IMR-90 (cell line): ENCODE measurements at regions not wholly inside any gene's neighbourhood (a gene's known extent, or its start where the extent isn't known, plus 50 kb on each side); places are given as distances from the start of the nearest gene placed in this dataset.

Source experiments
- ATAC-seq: fragments of 200-7000 bp; cut with Tn5 transposase; 2 replicates; pipeline ENCODE4 v1.9.1; 2020; ENCODE audit warnings: low read depth, mild to moderate bottlenecking, moderate library complexity
- BruUV-seq: library from RNA; stranded (reverse); fragments of 400-500 nt; replicated peaks from 2 replicates; lab custom pipeline; 2021; lab: Mats Ljungman, UMichigan
- CTCF ChIA-PET: fragments of 300-600 bp; formaldehyde crosslinking; extraction: SDS; loops from one replicate; lab custom pipeline; 2021; ENCODE audit warnings: antibody characterized with exemption; lab: Yijun Ruan, JAX
- POLR2A ChIA-PET: fragments of 300-600 bp; sonication (Branson Sonifier 250); formaldehyde crosslinking; loops from one replicate; lab custom pipeline; 2022; ENCODE audit warnings: antibody characterized with exemption; ENCODE audit not compliant: unreplicated experiment; lab: Charles Lee
- DNase-seq: peaks from one replicate; pipeline ENCODE4 v3.0.0; 2013
- H2AFZ ChIP-seq: replicated peaks from 2 replicates; pipeline ENCODE3; 2013; ENCODE audit warnings: low read length, mild to moderate bottlenecking; ENCODE audit not compliant: poor library complexity
- H2AK5ac ChIP-seq: 2 replicates; pipeline ENCODE4 v1.6.1; 2013; ENCODE audit warnings: low read depth, low read length, inconsistent platforms
- H2AK9ac ChIP-seq: replicated peaks from 2 replicates; pipeline ENCODE3; 2013; ENCODE audit warnings: mild to moderate bottlenecking, low read depth, low read length, moderate library complexity; ENCODE audit not compliant: poor library complexity
- H2BK120ac ChIP-seq: 2 replicates; pipeline ENCODE4 v1.6.1; 2013; ENCODE audit warnings: low read depth, low read length, inconsistent platforms
- H2BK15ac ChIP-seq: 3 replicates; pipeline ENCODE4 v1.6.1; 2013; ENCODE audit warnings: low read depth, low read length, inconsistent platforms
- H2BK20ac ChIP-seq: 2 replicates; pipeline ENCODE4 v1.6.1; 2013; ENCODE audit warnings: low read depth, mild to moderate bottlenecking, inconsistent platforms, low read length, moderate library complexity
- H2BK5ac ChIP-seq: 2 replicates; pipeline ENCODE4 v1.6.1; 2013; ENCODE audit warnings: mild to moderate bottlenecking, low read depth, low read length, inconsistent platforms; ENCODE audit not compliant: poor library complexity, severe bottlenecking
- H3K14ac ChIP-seq: replicated peaks from 2 replicates; pipeline ENCODE4 v1.6.1; 2013; ENCODE audit warnings: low read depth, low read length, inconsistent platforms
- H3K18ac ChIP-seq: 2 replicates; pipeline ENCODE4 v1.6.1; 2013; ENCODE audit warnings: low read depth, low read length, control low read depth
- H3K23ac ChIP-seq: 2 replicates; pipeline ENCODE4 v1.6.1; 2013; ENCODE audit warnings: low read depth, low read length, inconsistent platforms
- H3K27ac ChIP-seq: 2 replicates; pipeline ENCODE4 v1.5.1; 2013; ENCODE audit warnings: mild to moderate bottlenecking, control low read depth, low read length; ENCODE audit not compliant: insufficient read depth
- H3K27me3 ChIP-seq: 2 replicates; pipeline ENCODE4 v1.6.1; 2013; ENCODE audit warnings: low read length; ENCODE audit not compliant: control insufficient read depth, insufficient read depth
- H3K36me3 ChIP-seq: 2 replicates; pipeline ENCODE4 v1.6.1; 2013; ENCODE audit warnings: low read length, mixed read lengths; ENCODE audit not compliant: control insufficient read depth, insufficient read depth
- H3K4ac ChIP-seq: 2 replicates; pipeline ENCODE4 v1.6.1; 2013; ENCODE audit warnings: low read depth, low read length, inconsistent platforms
- H3K4me1 ChIP-seq: 2 replicates; pipeline ENCODE4 v1.6.1; 2013; ENCODE audit warnings: low read length, mixed read lengths; ENCODE audit not compliant: control insufficient read depth, insufficient read depth
- H3K4me2 ChIP-seq: 2 replicates; pipeline ENCODE4 v1.6.1; 2013; ENCODE audit warnings: low read depth, mild to moderate bottlenecking, control low read depth, low read length, moderate library complexity
- H3K4me3 ChIP-seq: 2 replicates; pipeline ENCODE4 v1.5.1; 2013; ENCODE audit warnings: low read depth, mild to moderate bottlenecking, control low read depth, low read length, moderate library complexity; ENCODE audit not compliant: insufficient read depth
- H3K56ac ChIP-seq: 2 replicates; pipeline ENCODE4 v1.6.1; 2013; ENCODE audit warnings: low read length, inconsistent platforms; ENCODE audit not compliant: insufficient read depth; ENCODE audit errors: extremely low read depth
- H3K79me1 ChIP-seq, 2 experiments: 2 replicates each; pipeline ENCODE4 v1.6.1; 2013; ENCODE audit warnings: low read length in 2 of 2, inconsistent platforms in 1 of 2, low read depth in 1 of 2
- H3K9ac ChIP-seq: 2 replicates; pipeline ENCODE4 v1.6.1; 2013; ENCODE audit warnings: low read depth, low read length, control low read depth
- H3K9me1 ChIP-seq: 2 replicates; pipeline ENCODE4 v1.6.1; 2013; ENCODE audit warnings: low read length, inconsistent platforms; ENCODE audit not compliant: insufficient read depth
- H3K9me3 ChIP-seq: 2 replicates; pipeline ENCODE4 v1.6.1; 2013; ENCODE audit warnings: low read length; ENCODE audit not compliant: control insufficient read depth, insufficient read depth
- H4K20me1 ChIP-seq: 2 replicates; pipeline ENCODE4 v1.6.1; 2013; ENCODE audit warnings: low read length, inconsistent platforms; ENCODE audit not compliant: insufficient read depth
- H4K5ac ChIP-seq: 2 replicates; pipeline ENCODE4 v1.6.1; 2013; ENCODE audit warnings: mild to moderate bottlenecking, low read depth, low read length, control low read depth
- H4K8ac ChIP-seq, 2 experiments: 2 replicates each; pipeline ENCODE4 v1.6.1; 2013; ENCODE audit warnings: low read depth in 2 of 2, low read length in 2 of 2, control low read depth in 1 of 2, inconsistent platforms in 1 of 2
- H4K91ac ChIP-seq: 2 replicates; pipeline ENCODE4 v1.6.1; 2013; ENCODE audit warnings: low read depth, low read length, inconsistent platforms; ENCODE audit not compliant: insufficient read depth
- CEBPB ChIP-seq: IDR thresholded peaks from 2 replicates; pipeline ENCODE4 v1.6.1; 2012; ENCODE audit warnings: low read depth, low read length, improper control_type of control experiment
- CHD1 ChIP-seq: IDR thresholded peaks from 2 replicates; pipeline ENCODE4 v1.6.1; 2012; ENCODE audit warnings: low read depth, low read length, improper control_type of control experiment
- MAFK ChIP-seq: IDR thresholded peaks from 2 replicates; pipeline ENCODE4 v1.6.1; 2012; ENCODE audit warnings: low read depth, low read length, improper control_type of control experiment
- MAZ ChIP-seq: IDR thresholded peaks from 2 replicates; pipeline ENCODE4 v1.6.1; 2012; ENCODE audit warnings: low read depth, mild to moderate bottlenecking, low read length, improper control_type of control experiment, moderate library complexity, borderline replicate concordance
- NFE2L2 ChIP-seq: fragments of 150-350 bp; IDR thresholded peaks from 2 replicates; pipeline ENCODE4 v1.6.1; 2016; ENCODE audit warnings: low read depth, mild to moderate bottlenecking, low read length
- POLR2A ChIP-seq: IDR thresholded peaks from 2 replicates; pipeline ENCODE4 v1.6.1; 2012; ENCODE audit warnings: mild to moderate bottlenecking, low read depth, low read length
- RAD21 ChIP-seq: IDR thresholded peaks from 2 replicates; pipeline ENCODE4 v1.6.1; 2012; ENCODE audit warnings: low read length, improper control_type of control experiment
- RCOR1 ChIP-seq: IDR thresholded peaks from 2 replicates; pipeline ENCODE4 v1.6.1; 2012; ENCODE audit warnings: mild to moderate bottlenecking, low read length, improper control_type of control experiment; ENCODE audit not compliant: insufficient replicate concordance
- RFX5 ChIP-seq: IDR thresholded peaks from 2 replicates; pipeline ENCODE4 v1.8.0; 2012; ENCODE audit warnings: low read depth, mild to moderate bottlenecking, low read length, moderate library complexity
- SMC3 ChIP-seq: fragments of 150-350 bp; IDR thresholded peaks from 2 replicates; pipeline ENCODE4 v1.6.1; 2016; ENCODE audit warnings: low read depth, mild to moderate bottlenecking, antibody characterized with exemption, low read length, moderate library complexity
- WGBS, 2 experiments: methylation state at CpG; one replicate each; pipeline versions ENCODE4 v1.1.5 to v1.1.7; 2013; ENCODE audit warnings: missing lambda C conversion rate in 2 of 2; ENCODE audit not compliant: insufficient read length in 1 of 2; ENCODE audit errors: extremely low coverage in 2 of 2; 5-methylcytosine and 5-hydroxymethylcytosine counted together
- dilution Hi-C: fragments of 300-500 bp; cut with HindIII; formaldehyde crosslinking; loops from one replicate; pipeline ENCODE4 v1.14.3; 2018; ENCODE audit warnings: low sequenced_read_pairs; ENCODE audit not compliant: unreplicated experiment
- in situ Hi-C: fragments of 300-500 bp; cut with MboI; formaldehyde crosslinking; loops from 3 replicates; pipeline ENCODE4 v1.14.3; 2019; ENCODE audit warnings: low sequenced_read_pairs, inconsistent platforms, mixed read lengths
- intact Hi-C: fragments of 100-400 bp; cut with micrococcal nuclease; formaldehyde crosslinking; loops from 2 replicates; pipeline ENCODE4 v1.10.0; 2022
- TF ChIP-seq, protein P1 (sequence below): conservative IDR thresholded peaks from 2 replicates; pipeline ENCODE4 v1.5.1; 2012; ENCODE audit warnings: mild to moderate bottlenecking, low read depth, low read length, improper control_type of control experiment
- TF ChIP-seq, protein P2 (sequence below): fragments of 150-350 bp; IDR thresholded peaks from 2 replicates; pipeline ENCODE4 v1.6.1; 2017; ENCODE audit warnings: mild to moderate bottlenecking, antibody characterized with exemption, low read length, low read depth
- TF ChIP-seq, protein P3 (sequence below): fragments of 150-350 bp; IDR thresholded peaks from 2 replicates; pipeline ENCODE4 v1.6.1; 2016; ENCODE audit warnings: low read depth, mild to moderate bottlenecking, low read length, moderate library complexity, borderline replicate concordance

DNA sequence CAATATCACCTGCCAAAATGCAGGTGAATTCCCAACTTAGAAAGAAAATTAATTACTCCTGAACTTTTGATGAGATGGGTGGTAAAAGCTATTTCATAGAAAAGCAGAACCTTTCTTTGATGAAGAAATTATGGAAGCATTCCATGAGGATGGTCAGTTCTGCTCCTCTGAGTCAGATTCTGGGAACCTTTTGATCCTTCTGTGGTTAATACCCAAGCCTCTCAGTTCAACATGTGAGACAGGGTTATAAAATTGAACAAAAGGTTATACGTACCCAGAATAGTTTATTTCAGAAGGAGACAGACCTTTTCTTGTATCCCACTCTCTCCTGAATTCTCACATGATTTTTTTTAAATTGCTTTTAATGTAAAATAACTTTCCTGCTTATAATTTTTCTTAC is 767.6 kb upstream of the ADAMTS16 start:
- Histone ChIP-seq H2BK5ac (no peak overlapping the region), H3K4me1 (no peaks in the 10 kb centered on the region), H3K27me3 (no peaks in the 10 kb centered on the region), H3K18ac (no peak overlapping the region), H2BK15ac (no peak overlapping the region), H3K9me3 (peaks cover 15% of the 10 kb centered on the region), H3K79me1 (no peaks in the 10 kb centered on the region), H2AK5ac (no peak overlapping the region), H2AK9ac (no peak overlapping the region), H2BK20ac (no peak overlapping the region), H4K8ac (no peak overlapping the region), H3K9ac (no peak overlapping the region), H3K4me2 (no peak overlapping the region), H4K20me1 (no peaks in the 10 kb centered on the region), H3K9me1 (no peaks in the 10 kb centered on the region), H3K56ac (no peak overlapping the region), H3K4me3 (no peak overlapping the region), H3K27ac (no peak overlapping the region), H3K4ac (no peak overlapping the region), H4K91ac (no peak overlapping the region), H4K5ac (no peak overlapping the region), H3K36me3 (no peaks in the 10 kb centered on the region), H3K14ac (no peak overlapping the region), H2BK120ac (no peak overlapping the region), H3K23ac (no peak overlapping the region), H2AFZ (no peak overlapping the region)
- ATAC-seq (no peak), DNase-seq (no peak)
- BruUV-seq = no TSS peak
- intact Hi-C loops = no loop called here
- CTCF ChIA-PET = no interaction called here
- POLR2A ChIA-PET = no interaction called here
- no CpG with 5 or more reads among the region's 1 CpG for WGBS, 2 experiments
- dilution Hi-C loops = no loop called here
- in situ Hi-C loops = no loop called here
- TF ChIP-seq CEBPB (no peak), RFX5 (no peak), NFE2L2 (no peak), POLR2A (no peak), MAZ (no peak), SMC3 (no peak), MAFK (no peak), CHD1 (no peak), RAD21 (no peak), RCOR1 (no peak)
- TF ChIP-seq, protein P1, sequence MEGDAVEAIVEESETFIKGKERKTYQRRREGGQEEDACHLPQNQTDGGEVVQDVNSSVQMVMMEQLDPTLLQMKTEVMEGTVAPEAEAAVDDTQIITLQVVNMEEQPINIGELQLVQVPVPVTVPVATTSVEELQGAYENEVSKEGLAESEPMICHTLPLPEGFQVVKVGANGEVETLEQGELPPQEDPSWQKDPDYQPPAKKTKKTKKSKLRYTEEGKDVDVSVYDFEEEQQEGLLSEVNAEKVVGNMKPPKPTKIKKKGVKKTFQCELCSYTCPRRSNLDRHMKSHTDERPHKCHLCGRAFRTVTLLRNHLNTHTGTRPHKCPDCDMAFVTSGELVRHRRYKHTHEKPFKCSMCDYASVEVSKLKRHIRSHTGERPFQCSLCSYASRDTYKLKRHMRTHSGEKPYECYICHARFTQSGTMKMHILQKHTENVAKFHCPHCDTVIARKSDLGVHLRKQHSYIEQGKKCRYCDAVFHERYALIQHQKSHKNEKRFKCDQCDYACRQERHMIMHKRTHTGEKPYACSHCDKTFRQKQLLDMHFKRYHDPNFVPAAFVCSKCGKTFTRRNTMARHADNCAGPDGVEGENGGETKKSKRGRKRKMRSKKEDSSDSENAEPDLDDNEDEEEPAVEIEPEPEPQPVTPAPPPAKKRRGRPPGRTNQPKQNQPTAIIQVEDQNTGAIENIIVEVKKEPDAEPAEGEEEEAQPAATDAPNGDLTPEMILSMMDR = no peak
- TF ChIP-seq, protein P2, sequence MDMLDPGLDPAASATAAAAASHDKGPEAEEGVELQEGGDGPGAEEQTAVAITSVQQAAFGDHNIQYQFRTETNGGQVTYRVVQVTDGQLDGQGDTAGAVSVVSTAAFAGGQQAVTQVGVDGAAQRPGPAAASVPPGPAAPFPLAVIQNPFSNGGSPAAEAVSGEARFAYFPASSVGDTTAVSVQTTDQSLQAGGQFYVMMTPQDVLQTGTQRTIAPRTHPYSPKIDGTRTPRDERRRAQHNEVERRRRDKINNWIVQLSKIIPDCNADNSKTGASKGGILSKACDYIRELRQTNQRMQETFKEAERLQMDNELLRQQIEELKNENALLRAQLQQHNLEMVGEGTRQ = no peak
- TF ChIP-seq, protein P3, sequence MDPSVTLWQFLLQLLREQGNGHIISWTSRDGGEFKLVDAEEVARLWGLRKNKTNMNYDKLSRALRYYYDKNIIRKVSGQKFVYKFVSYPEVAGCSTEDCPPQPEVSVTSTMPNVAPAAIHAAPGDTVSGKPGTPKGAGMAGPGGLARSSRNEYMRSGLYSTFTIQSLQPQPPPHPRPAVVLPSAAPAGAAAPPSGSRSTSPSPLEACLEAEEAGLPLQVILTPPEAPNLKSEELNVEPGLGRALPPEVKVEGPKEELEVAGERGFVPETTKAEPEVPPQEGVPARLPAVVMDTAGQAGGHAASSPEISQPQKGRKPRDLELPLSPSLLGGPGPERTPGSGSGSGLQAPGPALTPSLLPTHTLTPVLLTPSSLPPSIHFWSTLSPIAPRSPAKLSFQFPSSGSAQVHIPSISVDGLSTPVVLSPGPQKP = no peak
